ENCODE measurements at regions not wholly inside any gene's neighbourhood (a gene's known extent, or its start where the extent isn't known, plus 50 kb on each side); places are given as distances from the start of the nearest gene placed in this dataset.

- TF ChIP-seq ATF3 (IDR thresholded peaks at IDR 0.05), result no peak
- TF ChIP-seq HNF4G (IDR thresholded peaks at IDR 0.05), result no peak
- no peak for TF ChIP-seq MAX (IDR thresholded peaks at IDR 0.05)
- TF ChIP-seq RXRA (IDR thresholded peaks at IDR 0.05), result no peak
- TF ChIP-seq EGR1 (IDR thresholded peaks at IDR 0.05; ENCODE audit: low read depth in 2 of 2), result no peak
- TF ChIP-seq ZBTB33 (IDR thresholded peaks at IDR 0.05), result no peak
- TF ChIP-seq FOXA1 (IDR thresholded peaks at IDR 0.05), result no peak
- no peak for TF ChIP-seq RAD21 (IDR thresholded peaks at IDR 0.05)
- TF ChIP-seq JUND (IDR thresholded peaks at IDR 0.05), result no peak
- no peak for TF ChIP-seq HNF4A (conservative IDR thresholded peaks at IDR 0.05)
- no peak for TF ChIP-seq YY1 (IDR thresholded peaks at IDR 0.05)
- no peak for TF ChIP-seq GABPA (IDR thresholded peaks at IDR 0.05 in 1 of 2, conservative IDR thresholded peaks at IDR 0.05 in 1 of 2)
- no peak for TF ChIP-seq SP1 (IDR thresholded peaks at IDR 0.05)
- Histone ChIP-seq H3K4me3 (ENCODE audit: low read depth in 1 of 3, low read length in 3 of 3) (no peak overlapping the region), H3K9ac (ENCODE audit: low read depth in 1 of 2, low read length in 2 of 2) (no peak overlapping the region), H3K27ac (ENCODE audit: low read depth in 1 of 2, low read length in 2 of 2) (no peak overlapping the region), H3K27me3 (ENCODE audit: control insufficient read depth in 4 of 4, insufficient read depth in 4 of 4, low read length in 3 of 4) (peaks cover 0 to 6% (median 0%) of the 10 kb centered on the region in 4 donors), H3K4me1 (ENCODE audit: control insufficient read depth in 4 of 4, insufficient read depth in 4 of 4, low read length in 3 of 4) (no peaks in the 10 kb centered on the region), H3K9me3 (ENCODE audit: control insufficient read depth in 4 of 4, low read length in 3 of 4) (no peaks in the 10 kb centered on the region), H3K36me3 (ENCODE audit: control insufficient read depth in 4 of 4, insufficient read depth in 3 of 4, low read depth in 1 of 4, low read length in 3 of 4) (no peaks in the 10 kb centered on the region)
- no peak for DNase-seq (ENCODE audit: low spot score)
- WGBS, result 53% methylated on average over 10 of the region's 10 CpGs
These were observed 308.5 kb downstream of the LMX1A start for GRCh38 chr1:165047994-165048393.

GRCh38 chr1:165045902-165046301, 310.6 kb downstream of the LMX1A start:
- 84% methylated on average over 4 of the region's 4 CpGs for WGBS
- H3K27me3 ChIP-seq (ENCODE audit: control insufficient read depth in 4 of 4, insufficient read depth in 4 of 4, low read length in 3 of 4), result peaks cover 0 to 4% (median 0%) of the 10 kb centered on the region in 4 donors

More at GRCh38 chr1:165045902-165046301, 310.6 kb downstream of the LMX1A start:
- Histone ChIP-seq H3K4me3 (ENCODE audit: low read depth in 1 of 3, low read length in 3 of 3) (no peak overlapping the region), H3K36me3 (ENCODE audit: control insufficient read depth in 4 of 4, insufficient read depth in 3 of 4, low read depth in 1 of 4, low read length in 3 of 4) (no peaks in the 10 kb centered on the region), H3K27ac (ENCODE audit: low read depth in 1 of 2, low read length in 2 of 2) (no peak overlapping the region), H3K9ac (ENCODE audit: low read depth in 1 of 2, low read length in 2 of 2) (no peak overlapping the region), H3K4me1 (ENCODE audit: control insufficient read depth in 4 of 4, insufficient read depth in 4 of 4, low read length in 3 of 4) (no peaks in the 10 kb centered on the region), H3K9me3 (ENCODE audit: control insufficient read depth in 4 of 4, low read length in 3 of 4) (no peaks in the 10 kb centered on the region)
- DNase-seq (ENCODE audit: low spot score), result no peak
- TF ChIP-seq RAD21 (IDR thresholded peaks at IDR 0.05), result no peak
- TF ChIP-seq YY1 (IDR thresholded peaks at IDR 0.05), result no peak
- TF ChIP-seq RXRA (IDR thresholded peaks at IDR 0.05), result no peak
- no peak for TF ChIP-seq NR2F2 (IDR thresholded peaks at IDR 0.05)
- TF ChIP-seq SP1 (IDR thresholded peaks at IDR 0.05), result no peak
- TF ChIP-seq GABPA (IDR thresholded peaks at IDR 0.05 in 1 of 2, conservative IDR thresholded peaks at IDR 0.05 in 1 of 2), result no peak
- TF ChIP-seq CTCF (IDR thresholded peaks at IDR 0.05; ENCODE audit: low read depth, low read length, missing input control), result no peak
- no peak for TF ChIP-seq EGR1 (IDR thresholded peaks at IDR 0.05; ENCODE audit: low read depth in 2 of 2)
- TF ChIP-seq FOXA2 (IDR thresholded peaks at IDR 0.05), result no peak
- TF ChIP-seq ZBTB33 (IDR thresholded peaks at IDR 0.05), result no peak
- TF ChIP-seq JUND (IDR thresholded peaks at IDR 0.05), result no peak
- TF ChIP-seq REST (IDR thresholded peaks at IDR 0.05), result no peak
- no peak for TF ChIP-seq MAX (IDR thresholded peaks at IDR 0.05)
- TF ChIP-seq TAF1 (conservative IDR thresholded peaks at IDR 0.05), result no peak
- no peak for TF ChIP-seq HNF4G (IDR thresholded peaks at IDR 0.05)
- no peak for TF ChIP-seq ATF3 (IDR thresholded peaks at IDR 0.05)
- TF ChIP-seq HNF4A (conservative IDR thresholded peaks at IDR 0.05), result no peak
- no peak for TF ChIP-seq FOXA1 (IDR thresholded peaks at IDR 0.05)

Data from liver (tissue), 8 donors.